ENCODE measurements at regions not wholly inside any gene's neighbourhood (a gene's known extent, or its start where the extent isn't known, plus 50 kb on each side); places are given as distances from the start of the nearest gene placed in this dataset.
"Not testable (repeated sequence)": the region's sequence is repeated elsewhere in the genome, so short reads cannot be mapped to it uniquely, and the experiment has no call there.

DNA sequence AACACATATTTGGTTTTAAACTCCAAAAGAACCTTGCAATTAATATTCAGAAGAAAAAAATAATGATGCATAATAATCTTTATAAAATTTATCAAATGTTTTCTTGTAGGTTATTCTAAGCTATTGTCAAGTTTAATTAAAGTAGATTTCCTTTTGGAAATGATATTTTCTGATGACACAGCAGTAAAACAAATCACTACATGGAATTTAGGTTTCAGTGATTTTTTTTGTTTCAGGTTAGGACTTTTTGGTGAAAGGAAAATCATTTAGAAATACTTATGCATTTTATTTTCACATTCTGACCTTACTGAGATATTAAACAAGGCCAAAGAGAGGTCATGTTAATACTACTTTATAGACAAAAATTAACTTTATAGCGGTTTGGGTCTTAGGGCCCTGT is 1067.2 kb downstream of the TMTC2 start:
- H3K4me3 ChIP-seq (ENCODE audit: low read depth, low read length): no peak overlapping the region
- H3K27me3 ChIP-seq (ENCODE audit: control insufficient read depth, insufficient read depth, low read length): no peaks in the 10 kb centered on the region
- DNase-seq (ENCODE audit: low read depth): no peak
- TF ChIP-seq, protein P1, sequence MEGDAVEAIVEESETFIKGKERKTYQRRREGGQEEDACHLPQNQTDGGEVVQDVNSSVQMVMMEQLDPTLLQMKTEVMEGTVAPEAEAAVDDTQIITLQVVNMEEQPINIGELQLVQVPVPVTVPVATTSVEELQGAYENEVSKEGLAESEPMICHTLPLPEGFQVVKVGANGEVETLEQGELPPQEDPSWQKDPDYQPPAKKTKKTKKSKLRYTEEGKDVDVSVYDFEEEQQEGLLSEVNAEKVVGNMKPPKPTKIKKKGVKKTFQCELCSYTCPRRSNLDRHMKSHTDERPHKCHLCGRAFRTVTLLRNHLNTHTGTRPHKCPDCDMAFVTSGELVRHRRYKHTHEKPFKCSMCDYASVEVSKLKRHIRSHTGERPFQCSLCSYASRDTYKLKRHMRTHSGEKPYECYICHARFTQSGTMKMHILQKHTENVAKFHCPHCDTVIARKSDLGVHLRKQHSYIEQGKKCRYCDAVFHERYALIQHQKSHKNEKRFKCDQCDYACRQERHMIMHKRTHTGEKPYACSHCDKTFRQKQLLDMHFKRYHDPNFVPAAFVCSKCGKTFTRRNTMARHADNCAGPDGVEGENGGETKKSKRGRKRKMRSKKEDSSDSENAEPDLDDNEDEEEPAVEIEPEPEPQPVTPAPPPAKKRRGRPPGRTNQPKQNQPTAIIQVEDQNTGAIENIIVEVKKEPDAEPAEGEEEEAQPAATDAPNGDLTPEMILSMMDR (IDR thresholded peaks at IDR 0.05; ENCODE audit: insufficient read depth, low read length, severe bottlenecking): no peak
- no peak for FAIRE-seq
- no peaks in the 10 kb centered on the region for H3K36me3 ChIP-seq (ENCODE audit: control insufficient read depth, insufficient read depth, low read length)

DNA sequence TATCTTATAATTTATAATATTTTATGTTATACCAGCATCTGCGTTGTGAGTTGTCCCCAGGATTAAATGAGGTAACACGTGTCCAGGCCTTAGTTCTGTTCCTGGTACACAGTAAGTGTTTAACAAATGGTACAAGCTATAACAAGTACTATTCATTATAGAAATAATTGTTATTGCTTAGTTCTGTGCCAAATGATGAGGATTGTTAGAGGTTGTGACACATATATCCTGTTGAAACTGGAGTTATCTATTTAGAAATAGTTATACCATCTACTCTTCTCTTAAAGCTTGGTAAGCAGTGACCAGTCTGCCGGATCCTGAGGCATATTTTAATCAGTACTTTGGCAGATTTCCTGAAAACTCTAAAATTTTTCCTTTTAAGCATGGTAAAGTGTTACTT is 1066.5 kb downstream of the TMTC2 start:
- FAIRE-seq: no peak
- no peaks in the 10 kb centered on the region for H3K36me3 ChIP-seq (ENCODE audit: control insufficient read depth, insufficient read depth, low read length)
- TF ChIP-seq, protein P1 (IDR thresholded peaks at IDR 0.05; ENCODE audit: insufficient read depth, low read length, severe bottlenecking): no peak
- DNase-seq (ENCODE audit: low read depth): peak; percentile 48
- H3K27me3 ChIP-seq (ENCODE audit: control insufficient read depth, insufficient read depth, low read length): no peaks in the 10 kb centered on the region
- no peak overlapping the region for H3K4me3 ChIP-seq (ENCODE audit: low read depth, low read length)

DNA sequence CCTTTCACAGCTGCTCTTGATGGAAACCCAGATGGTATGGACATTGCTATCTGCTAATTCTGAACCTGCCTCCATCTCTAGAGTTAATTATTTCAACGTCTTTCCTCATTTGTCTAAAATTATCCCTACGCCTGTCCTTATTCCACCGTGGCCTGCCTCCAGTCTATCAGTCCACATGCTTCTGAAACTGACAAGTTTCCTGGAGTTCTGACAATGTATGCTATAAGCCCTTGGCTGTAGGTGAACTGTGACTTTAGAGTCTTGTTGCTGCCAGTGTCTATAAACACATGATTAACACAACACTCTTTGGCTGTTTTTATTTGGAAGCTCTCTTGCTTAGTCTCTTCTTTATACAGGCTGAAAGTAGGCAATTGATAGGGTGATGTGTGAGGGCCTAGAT is 1052.9 kb downstream of the TMTC2 start:
- Histone ChIP-seq H3K4me3 (ENCODE audit: low read depth, low read length) (no peak overlapping the region), H3K36me3 (ENCODE audit: control insufficient read depth, insufficient read depth, low read length) (no peaks in the 10 kb centered on the region), H3K27me3 (ENCODE audit: control insufficient read depth, insufficient read depth, low read length) (no peaks in the 10 kb centered on the region)
- DNase-seq (ENCODE audit: low read depth): no peak
- TF ChIP-seq, protein P1 (IDR thresholded peaks at IDR 0.05; ENCODE audit: insufficient read depth, low read length, severe bottlenecking): no peak
- no peak for FAIRE-seq

DNA sequence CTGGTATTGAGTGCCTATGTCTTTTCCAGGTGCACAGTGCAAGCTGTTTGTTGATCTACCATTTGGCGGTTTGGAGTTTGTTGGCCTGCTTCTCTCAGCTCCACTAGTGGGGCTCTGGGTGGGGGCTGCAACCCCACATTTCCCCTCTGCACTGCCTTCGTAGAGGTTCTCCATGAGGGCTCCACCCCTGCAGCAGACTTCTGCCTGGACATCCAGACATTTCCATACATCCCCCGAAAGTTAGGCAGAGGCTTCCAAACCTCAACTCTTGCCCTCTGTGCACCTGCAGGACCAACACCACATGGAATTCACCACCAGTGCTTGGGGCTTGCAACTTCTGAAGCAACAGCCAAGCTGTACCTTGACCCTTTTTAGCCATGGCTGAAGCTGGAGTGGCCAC is 1024.1 kb downstream of the TMTC2 start:
- no peaks in the 10 kb centered on the region for H3K36me3 ChIP-seq (ENCODE audit: control insufficient read depth, insufficient read depth, low read length)
- H3K4me3 ChIP-seq (ENCODE audit: low read depth, low read length): no peak overlapping the region
- FAIRE-seq (no peak), DNase-seq (ENCODE audit: low read depth) (no peak)
- TF ChIP-seq, protein P1 (IDR thresholded peaks at IDR 0.05; ENCODE audit: insufficient read depth, low read length, severe bottlenecking): no peak
- H3K27me3 ChIP-seq (ENCODE audit: control insufficient read depth, insufficient read depth, low read length): no peaks in the 10 kb centered on the region

DNA sequence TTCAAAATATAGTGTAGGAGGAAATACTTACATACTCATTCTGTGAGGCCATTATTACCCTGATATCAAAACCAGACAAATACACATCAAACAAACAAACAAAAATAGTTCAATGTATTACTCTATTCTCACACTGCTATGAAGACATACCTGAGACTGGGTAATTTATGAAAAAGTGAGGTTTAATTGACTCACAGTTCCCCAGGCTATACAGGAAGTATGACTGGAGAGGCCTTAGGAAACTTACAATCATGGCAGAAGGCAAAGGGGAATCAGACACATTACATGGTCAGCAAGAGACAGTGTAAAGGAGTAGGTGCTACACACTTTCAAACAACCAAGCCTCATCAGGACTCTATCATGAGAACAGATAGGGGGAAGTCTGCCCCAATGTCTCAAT is 1023.2 kb downstream of the TMTC2 start:
- TF ChIP-seq, protein P1 (IDR thresholded peaks at IDR 0.05; ENCODE audit: insufficient read depth, low read length, severe bottlenecking): no peak
- FAIRE-seq (no peak), DNase-seq (ENCODE audit: low read depth) (peak; percentile 67)
- H3K36me3 ChIP-seq (ENCODE audit: control insufficient read depth, insufficient read depth, low read length): no peaks in the 10 kb centered on the region
- no peak overlapping the region for H3K4me3 ChIP-seq (ENCODE audit: low read depth, low read length)
- H3K27me3 ChIP-seq (ENCODE audit: control insufficient read depth, insufficient read depth, low read length): no peaks in the 10 kb centered on the region

DNA sequence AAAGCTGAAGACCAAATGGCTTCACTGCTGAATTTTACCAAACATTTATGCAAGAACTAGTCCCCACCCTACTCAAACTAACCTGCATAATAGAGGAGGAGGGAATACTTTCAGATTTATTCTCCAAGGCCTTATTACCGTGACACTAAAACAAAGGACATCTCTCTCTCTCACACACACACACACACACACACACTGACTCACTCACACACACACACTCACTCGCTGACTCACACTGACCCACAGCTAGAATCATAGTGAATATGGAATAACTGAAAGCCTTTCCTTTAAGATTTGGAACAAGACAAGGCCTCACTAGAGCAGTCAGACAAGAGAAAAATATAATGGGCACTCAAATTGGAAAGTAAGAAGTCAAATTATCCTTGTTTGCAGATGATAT is 1014.1 kb downstream of the TMTC2 start:
- peak; percentile 73 for DNase-seq (ENCODE audit: low read depth)

DNA sequence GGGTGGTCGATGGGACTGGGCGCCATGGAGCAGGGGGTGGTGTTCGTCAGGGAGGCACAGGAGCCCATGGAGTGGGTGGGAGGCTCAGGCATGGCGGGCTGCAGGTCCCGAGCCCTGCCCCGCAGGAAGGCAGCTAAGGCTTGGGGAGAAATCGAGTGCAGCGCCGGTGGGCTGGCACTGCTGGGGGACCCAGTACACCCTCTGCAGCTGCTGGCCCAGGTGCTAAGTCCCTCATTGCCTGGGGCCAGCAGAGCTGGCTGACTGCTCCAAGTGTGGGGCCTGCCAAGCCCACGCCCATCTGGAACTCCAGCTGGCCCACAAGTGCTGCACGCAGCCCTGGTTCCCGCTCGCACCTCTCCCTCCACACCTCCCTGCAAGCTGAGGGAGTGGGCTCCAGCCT is 1009.6 kb downstream of the TMTC2 start:
- not testable (repeated sequence) for FAIRE-seq; H3K4me3 ChIP-seq (ENCODE audit: low read depth, low read length); H3K36me3 ChIP-seq (ENCODE audit: control insufficient read depth, insufficient read depth, low read length); DNase-seq (ENCODE audit: low read depth); H3K27me3 ChIP-seq (ENCODE audit: control insufficient read depth, insufficient read depth, low read length)

More for the DNA sequence above, 1014.1 kb downstream of the TMTC2 start:
- Histone ChIP-seq H3K36me3 (ENCODE audit: control insufficient read depth, insufficient read depth, low read length) (no peaks in the 10 kb centered on the region), H3K27me3 (ENCODE audit: control insufficient read depth, insufficient read depth, low read length) (no peaks in the 10 kb centered on the region), H3K4me3 (ENCODE audit: low read depth, low read length) (no peak overlapping the region)
- TF ChIP-seq, protein P1 (IDR thresholded peaks at IDR 0.05; ENCODE audit: insufficient read depth, low read length, severe bottlenecking): no peak
- no peak for FAIRE-seq

Measured in bronchial epithelial cell (primary cell).